ENCODE measurements at regions not wholly inside any gene's neighbourhood (a gene's known extent, or its start where the extent isn't known, plus 50 kb on each side); places are given as distances from the start of the nearest gene placed in this dataset.

DNA sequence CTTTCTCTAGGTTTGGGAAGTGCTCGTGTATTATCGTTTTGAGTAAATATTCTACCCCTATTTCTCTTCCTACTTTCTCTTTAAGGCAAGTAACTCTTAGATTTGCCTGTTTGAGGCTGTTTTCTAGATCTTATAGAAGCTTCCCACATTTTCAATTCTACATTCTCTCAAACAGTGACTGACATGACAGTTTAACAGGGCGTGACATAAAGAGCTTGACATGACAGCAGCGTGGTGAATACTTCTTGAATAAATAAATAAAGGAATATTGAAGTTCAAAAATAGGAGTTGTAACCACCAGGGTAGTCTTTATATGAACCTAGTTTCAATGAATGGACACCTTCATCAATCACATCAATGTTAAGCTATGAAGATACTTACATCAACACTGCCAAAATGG, 162.0 kb downstream of the TRAM1L1 start:
- TF ChIP-seq, protein P1, sequence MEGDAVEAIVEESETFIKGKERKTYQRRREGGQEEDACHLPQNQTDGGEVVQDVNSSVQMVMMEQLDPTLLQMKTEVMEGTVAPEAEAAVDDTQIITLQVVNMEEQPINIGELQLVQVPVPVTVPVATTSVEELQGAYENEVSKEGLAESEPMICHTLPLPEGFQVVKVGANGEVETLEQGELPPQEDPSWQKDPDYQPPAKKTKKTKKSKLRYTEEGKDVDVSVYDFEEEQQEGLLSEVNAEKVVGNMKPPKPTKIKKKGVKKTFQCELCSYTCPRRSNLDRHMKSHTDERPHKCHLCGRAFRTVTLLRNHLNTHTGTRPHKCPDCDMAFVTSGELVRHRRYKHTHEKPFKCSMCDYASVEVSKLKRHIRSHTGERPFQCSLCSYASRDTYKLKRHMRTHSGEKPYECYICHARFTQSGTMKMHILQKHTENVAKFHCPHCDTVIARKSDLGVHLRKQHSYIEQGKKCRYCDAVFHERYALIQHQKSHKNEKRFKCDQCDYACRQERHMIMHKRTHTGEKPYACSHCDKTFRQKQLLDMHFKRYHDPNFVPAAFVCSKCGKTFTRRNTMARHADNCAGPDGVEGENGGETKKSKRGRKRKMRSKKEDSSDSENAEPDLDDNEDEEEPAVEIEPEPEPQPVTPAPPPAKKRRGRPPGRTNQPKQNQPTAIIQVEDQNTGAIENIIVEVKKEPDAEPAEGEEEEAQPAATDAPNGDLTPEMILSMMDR (IDR thresholded peaks at IDR 0.05; ENCODE audit: poor library complexity): no peak
- TF ChIP-seq EZH2phosphoT487 (IDR thresholded peaks at IDR 0.05; ENCODE audit: low read depth, severe bottlenecking, unreplicated experiment): no peak

Measured in hepatocyte (in vitro differentiated cells).